ENCODE measurements at regions not wholly inside any gene's neighbourhood (a gene's known extent, or its start where the extent isn't known, plus 50 kb on each side); places are given as distances from the start of the nearest gene placed in this dataset.
"Not testable (repeated sequence)": the region's sequence is repeated elsewhere in the genome, so short reads cannot be mapped to it uniquely, and the experiment has no call there.

GRCh38 chr21:5242732-5243131 lies 5278.7 kb upstream of the TPTE start:
- 0 out of 2 replicates have a peak, but pooled peaks have one; percentile 4 for TF ChIP-seq CTCF (conservative IDR thresholded peaks at IDR 0.05)
- TF ChIP-seq ZFX (IDR thresholded peaks at IDR 0.05) = not testable (repeated sequence)
